Activated CD4-positive, alpha-beta T cell treated with anti-CD3 and anti-CD28 coated beads for 36 hours (primary cell): ENCODE measurements at regions not wholly inside any gene's neighbourhood (a gene's known extent, or its start where the extent isn't known, plus 50 kb on each side); places are given as distances from the start of the nearest gene placed in this dataset.
A peak's percentile ranks its signal among the peaks of the same experiment; 100 is the strongest.

Experiments
- ATAC-seq: fragments of 200-7000 bp; cut with Tn5 transposase; one replicate; pipeline ENCODE4 v1.10.0; 2021; ENCODE audit warnings: mild to moderate bottlenecking, moderate library complexity
- CTCF ChIA-PET: fragments of 350-600 bp; sonication (Branson Sonifier 250); formaldehyde crosslinking; loops from one replicate; lab custom pipeline; 2021; ENCODE audit warnings: antibody characterized with exemption; lab: Charles Lee
- POLR2A ChIA-PET: fragments of 350-600 bp; sonication (Branson Sonifier 250); formaldehyde crosslinking; loops from one replicate; lab custom pipeline; 2021; ENCODE audit warnings: antibody characterized with exemption, inconsistent platforms; lab: Charles Lee
- DNase-seq: peaks from one replicate; pipeline ENCODE4 v3.0.0-alpha.2; 2020
- H3K27ac Mint-ChIP-seq: one replicate; pipeline ENCODE4 v1.8.0; 2021; ENCODE audit warnings: mixed read lengths
- H3K27me3 Mint-ChIP-seq: one replicate; pipeline ENCODE4 v1.8.0; 2021; ENCODE audit warnings: mixed read lengths
- H3K36me3 Mint-ChIP-seq: one replicate; pipeline ENCODE4 v1.8.0; 2021; ENCODE audit warnings: low read depth, mixed read lengths
- H3K4me1 Mint-ChIP-seq: one replicate; pipeline ENCODE4 v1.8.0; 2021; ENCODE audit warnings: mixed read lengths
- H3K4me3 Mint-ChIP-seq: one replicate; pipeline ENCODE4 v1.8.0; 2021; ENCODE audit warnings: mild to moderate bottlenecking, moderate library complexity, mixed read lengths
- H3K9me3 Mint-ChIP-seq: one replicate; pipeline ENCODE4 v1.8.0; 2021; ENCODE audit warnings: low read depth, mixed read lengths
- intact Hi-C, 2 experiments: fragments of 100-400 bp; cut with DNase I in 1 of 2; cut with micrococcal nuclease in 1 of 2; formaldehyde crosslinking; loops; one replicate each; pipeline versions ENCODE4 v1.14.2 to v1.15.1; 2022 to 2024; cut with DNase I, micrococcal nuclease

DNA sequence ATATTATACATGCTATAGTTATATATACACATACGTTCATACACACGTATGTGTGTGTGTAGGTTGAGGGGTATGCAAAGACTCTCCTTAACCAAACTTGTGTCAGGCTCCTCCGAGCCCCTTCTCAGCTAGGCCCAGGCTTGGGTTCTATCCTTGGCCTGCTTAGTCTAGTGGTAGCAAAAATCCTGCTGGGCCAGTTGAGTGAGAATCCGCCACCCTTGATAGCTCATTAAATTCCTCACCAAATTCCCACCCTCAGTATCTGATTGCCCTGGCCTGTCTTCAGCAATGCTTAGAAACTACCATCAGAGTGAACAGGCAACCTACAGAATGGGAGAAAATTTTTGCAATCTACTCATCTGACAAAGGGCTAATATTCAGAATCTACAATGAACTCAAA lies 126.5 kb downstream of the TSN start:
- H3K27ac Mint-ChIP-seq, result no peak overlapping the region
- H3K4me3 Mint-ChIP-seq, result no peak overlapping the region
- ChIA-PET POLR2A (no interaction called here), CTCF (no interaction called here)
- H3K9me3 Mint-ChIP-seq, result no peaks in the 10 kb centered on the region
- H3K36me3 Mint-ChIP-seq, result no peaks in the 10 kb centered on the region
- no peak for DNase-seq
- ATAC-seq, result no peak
- no peaks in the 10 kb centered on the region for H3K4me1 Mint-ChIP-seq
- intact Hi-C loops, result no loop called here
- peaks cover 15% of the 10 kb centered on the region for H3K27me3 Mint-ChIP-seq

- ChIA-PET CTCF (no interaction called here), POLR2A (no interaction called here)
- no peak for DNase-seq
- H3K9me3 Mint-ChIP-seq, result no peaks in the 10 kb centered on the region
- H3K4me3 Mint-ChIP-seq, result no peak overlapping the region
- no peaks in the 10 kb centered on the region for H3K36me3 Mint-ChIP-seq
- H3K27me3 Mint-ChIP-seq, result peaks cover 9% of the 10 kb centered on the region
- H3K27ac Mint-ChIP-seq, result no peak overlapping the region
- H3K4me1 Mint-ChIP-seq, result no peaks in the 10 kb centered on the region
- intact Hi-C loops, result no loop called here
- ATAC-seq, result no peak
Observed at GRCh38 chr2:121884078-121884477, 128.6 kb downstream of the TSN start.

- ChIA-PET CTCF (no interaction called here), POLR2A (no interaction called here)
- ATAC-seq (no peak), DNase-seq (no peak)
- Mint-ChIP-seq H3K36me3 (no peaks in the 10 kb centered on the region), H3K27me3 (peaks cover 9% of the 10 kb centered on the region), H3K4me3 (no peak overlapping the region), H3K4me1 (no peaks in the 10 kb centered on the region), H3K9me3 (no peaks in the 10 kb centered on the region), H3K27ac (no peak overlapping the region)
- intact Hi-C loops, result no loop called here
Observed at GRCh38 chr2:121884511-121884921, 129.1 kb downstream of the TSN start.

DNA sequence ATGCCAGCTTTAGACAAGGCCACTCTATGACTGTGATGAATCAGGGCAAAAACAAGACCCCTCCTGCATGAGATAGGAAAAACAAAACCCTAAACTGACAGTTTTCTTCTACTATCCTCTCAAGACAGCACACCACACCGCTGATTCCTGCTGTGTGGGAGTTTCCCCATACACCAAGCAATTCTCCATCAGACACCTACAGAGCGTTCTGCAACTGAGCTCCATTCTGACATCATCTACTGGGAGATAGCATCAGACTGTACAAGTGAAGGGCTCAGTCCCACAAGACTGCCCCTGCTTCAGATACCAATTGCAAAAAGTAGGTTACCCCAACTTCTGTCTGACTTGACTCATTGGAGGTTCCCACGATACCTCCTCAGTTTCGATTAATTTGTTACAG lies 130.6 kb downstream of the TSN start:
- Mint-ChIP-seq H3K9me3 (no peaks in the 10 kb centered on the region), H3K27me3 (peaks cover 6% of the 10 kb centered on the region), H3K36me3 (no peaks in the 10 kb centered on the region), H3K4me3 (no peak overlapping the region), H3K4me1 (no peaks in the 10 kb centered on the region), H3K27ac (no peak overlapping the region)
- no peak for ATAC-seq
- no peak for DNase-seq
- intact Hi-C loops, result no loop called here
- ChIA-PET CTCF (interaction anchor here (1.4 kb wide), 1 partner anchor 9 kb away, joined by 6 read pairs; no protein-coding TSS in a partner anchor), POLR2A (no interaction called here)

DNA sequence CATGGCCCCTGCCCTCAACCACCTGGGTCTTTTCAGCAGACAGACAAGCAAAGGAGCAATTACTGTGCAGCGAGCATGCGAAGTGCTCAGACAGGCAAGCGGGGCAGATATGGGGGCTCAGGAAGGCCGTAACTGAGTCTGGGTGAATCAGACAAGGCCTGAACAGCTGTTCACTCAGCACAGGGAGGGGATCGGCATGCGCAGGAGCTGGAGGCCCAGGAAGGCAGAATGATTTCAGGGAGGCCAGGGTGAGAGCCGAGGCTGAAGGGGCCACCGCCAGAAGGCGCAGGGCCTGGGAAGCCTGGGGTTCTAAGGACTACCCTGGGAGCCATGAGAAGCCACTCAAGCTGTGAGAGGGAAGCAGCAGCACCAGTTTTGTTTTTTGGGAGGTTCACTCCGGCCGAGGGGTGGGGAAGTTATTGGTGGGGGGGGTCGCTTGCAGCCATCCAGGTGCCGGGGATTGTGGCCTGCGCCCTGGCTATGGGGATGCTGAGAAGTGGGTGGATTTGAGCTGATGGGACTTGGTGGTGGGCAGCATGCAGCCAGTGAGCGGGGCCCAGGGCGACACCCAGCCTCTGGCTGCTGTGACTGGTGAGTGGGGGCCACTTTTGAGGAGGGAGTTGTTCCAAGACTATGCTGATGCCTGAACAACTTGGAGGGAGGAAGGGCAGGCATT lies 132.2 kb downstream of the TSN start:
- Mint-ChIP-seq H3K4me1 (no peaks in the 10 kb centered on the region), H3K4me3 (no peak overlapping the region), H3K9me3 (no peaks in the 10 kb centered on the region), H3K36me3 (no peaks in the 10 kb centered on the region), H3K27ac (no peak overlapping the region), H3K27me3 (peaks cover 2% of the 10 kb centered on the region)
- POLR2A ChIA-PET, result no interaction called here
- ATAC-seq, result no peak
- no peak for DNase-seq
- intact Hi-C loops, result no loop called here
- CTCF ChIA-PET, result no interaction called here

- no peak overlapping the region for H3K4me3 Mint-ChIP-seq
- no peaks in the 10 kb centered on the region for H3K36me3 Mint-ChIP-seq
- ATAC-seq, result peak; percentile 60
- CTCF ChIA-PET, result no interaction called here
- POLR2A ChIA-PET, result no interaction called here
- peaks cover 2% of the 10 kb centered on the region for H3K27me3 Mint-ChIP-seq
- H3K4me1 Mint-ChIP-seq, result no peaks in the 10 kb centered on the region
- intact Hi-C loops, result no loop called here
- no peaks in the 10 kb centered on the region for H3K9me3 Mint-ChIP-seq
- H3K27ac Mint-ChIP-seq, result no peak overlapping the region
- DNase-seq, result peak; percentile 55
Observed at GRCh38 chr2:121888189-121888557, 132.7 kb downstream of the TSN start.

DNA sequence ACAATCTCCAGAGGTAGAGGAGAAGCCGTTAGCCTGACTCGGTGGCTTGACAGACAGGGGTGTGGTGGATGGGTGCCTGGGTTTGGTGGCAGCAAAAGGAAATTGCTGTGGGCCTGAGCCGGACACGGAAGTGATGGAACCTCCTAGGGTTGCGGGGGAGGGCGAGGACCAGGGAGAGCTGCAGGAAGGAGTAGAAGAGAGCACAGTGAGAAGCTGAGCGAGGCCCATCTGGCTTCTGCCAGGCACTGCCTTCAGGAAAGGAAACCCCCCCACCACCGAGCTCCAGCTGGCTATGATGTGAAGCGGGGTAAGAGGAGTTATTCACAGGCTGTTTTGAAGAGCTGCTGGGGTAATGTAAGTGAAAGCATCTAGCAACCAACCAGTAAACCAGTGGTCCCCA lies 134.6 kb downstream of the TSN start:
- no peak for ATAC-seq
- ChIA-PET POLR2A (no interaction called here), CTCF (interaction anchor here (1.1 kb wide), 1 partner anchor 8 kb away, joined by 3 read pairs; no protein-coding TSS in a partner anchor)
- no peak for DNase-seq
- H3K4me1 Mint-ChIP-seq, result no peaks in the 10 kb centered on the region
- no peaks in the 10 kb centered on the region for H3K27me3 Mint-ChIP-seq
- intact Hi-C loops, result no loop called here
- H3K36me3 Mint-ChIP-seq, result no peaks in the 10 kb centered on the region
- no peak overlapping the region for H3K27ac Mint-ChIP-seq
- H3K9me3 Mint-ChIP-seq, result no peaks in the 10 kb centered on the region
- no peak overlapping the region for H3K4me3 Mint-ChIP-seq

DNA sequence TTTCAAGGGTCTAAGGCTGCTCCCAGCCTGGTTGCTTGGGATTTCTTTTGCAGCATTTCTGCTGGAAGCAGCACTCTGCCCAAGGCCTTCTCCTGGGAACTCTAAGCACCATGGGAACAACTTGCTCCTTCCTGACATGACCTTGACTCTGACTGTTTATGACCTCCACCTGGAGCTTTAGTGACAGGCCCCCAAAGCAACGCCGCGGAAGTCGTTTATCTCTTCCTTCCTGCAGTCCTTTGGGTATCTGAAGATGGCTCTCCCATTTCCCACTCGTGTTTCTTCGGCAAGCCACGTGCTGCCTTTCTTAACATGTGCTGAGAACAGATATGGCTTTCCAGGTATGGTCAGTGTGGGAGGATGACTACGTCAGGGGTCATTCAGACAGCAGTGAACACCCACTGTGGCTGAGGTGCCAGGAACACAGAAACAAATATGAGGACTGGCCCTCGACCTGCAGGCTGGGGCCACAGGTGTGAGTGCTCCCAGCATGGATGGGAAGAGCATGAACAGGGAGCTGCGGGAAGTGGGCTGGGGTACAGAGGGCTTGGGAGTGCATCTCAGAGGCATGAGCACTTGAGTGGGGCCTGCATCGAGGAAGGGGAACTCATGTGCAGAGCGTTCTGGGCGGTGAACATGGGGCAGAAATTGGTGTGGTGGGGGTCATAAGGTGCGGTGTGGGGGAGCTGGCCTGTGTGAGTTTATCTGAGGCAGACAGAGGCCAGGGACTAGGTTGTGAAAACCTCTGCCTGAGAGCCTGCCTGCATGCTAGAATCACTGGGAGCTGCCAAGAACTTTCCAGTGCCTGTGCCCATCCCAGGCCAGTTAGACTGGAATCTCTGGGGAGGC lies 140.5 kb downstream of the TSN start:
- Mint-ChIP-seq H3K27ac (no peak overlapping the region), H3K27me3 (no peaks in the 10 kb centered on the region), H3K4me3 (no peak overlapping the region), H3K9me3 (no peaks in the 10 kb centered on the region), H3K36me3 (no peaks in the 10 kb centered on the region), H3K4me1 (no peaks in the 10 kb centered on the region)
- POLR2A ChIA-PET, result no interaction called here
- no peak for DNase-seq
- no peak for ATAC-seq
- intact Hi-C loops, result no loop called here
- CTCF ChIA-PET, result interaction anchor here (0.6 to 0.8 kb wide), 2 partner anchors 33 to 85 kb away, joined by 3 read pairs; no protein-coding TSS in a partner anchor

DNA sequence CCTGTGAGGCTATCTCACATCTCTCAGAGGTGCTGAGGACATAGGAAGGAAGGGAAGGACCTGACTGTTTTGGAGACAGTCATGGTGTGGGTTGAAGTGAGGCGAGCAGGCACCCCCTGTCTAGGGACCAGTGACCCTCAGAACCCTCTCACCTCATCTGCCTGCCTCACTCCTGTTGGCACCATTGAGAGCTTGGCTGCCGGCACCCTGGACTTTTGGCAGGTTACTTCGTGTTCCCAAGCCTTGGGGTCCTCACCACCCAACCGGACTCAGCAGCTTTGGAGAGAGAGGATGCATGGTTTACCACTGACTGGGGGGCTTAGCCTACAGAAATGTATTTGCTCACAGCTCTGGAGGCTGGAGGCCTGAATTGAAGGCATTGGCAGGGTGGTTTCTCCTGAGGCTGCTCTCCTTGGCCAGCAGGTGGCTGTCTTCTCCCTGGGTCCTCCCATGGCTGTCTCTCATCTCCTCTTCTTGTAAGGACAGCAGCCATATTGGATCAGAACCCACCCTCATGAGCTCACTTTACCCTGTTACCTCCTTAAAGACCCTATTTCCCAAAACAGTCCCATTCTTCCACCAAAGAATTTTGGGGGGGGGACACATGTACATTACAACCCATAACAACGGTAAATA lies 142.0 kb downstream of the TSN start:
- peak; percentile 79 for ATAC-seq
- Mint-ChIP-seq H3K36me3 (no peaks in the 10 kb centered on the region), H3K9me3 (no peaks in the 10 kb centered on the region), H3K4me1 (no peaks in the 10 kb centered on the region), H3K27ac (no peak overlapping the region), H3K27me3 (no peaks in the 10 kb centered on the region), H3K4me3 (no peak overlapping the region)
- DNase-seq, result peak; percentile 56
- ChIA-PET POLR2A (interaction anchor here (0.5 kb wide), 1 partner anchor 9 kb away, joined by 3 read pairs; no protein-coding TSS in a partner anchor), CTCF (interaction anchor here (0.5 to 1.0 kb wide), 6 partner anchors 8 to 466 kb away, joined by 3 to 4 read pairs (median 3); no protein-coding TSS in a partner anchor)
- intact Hi-C loops, result no loop called here

DNA sequence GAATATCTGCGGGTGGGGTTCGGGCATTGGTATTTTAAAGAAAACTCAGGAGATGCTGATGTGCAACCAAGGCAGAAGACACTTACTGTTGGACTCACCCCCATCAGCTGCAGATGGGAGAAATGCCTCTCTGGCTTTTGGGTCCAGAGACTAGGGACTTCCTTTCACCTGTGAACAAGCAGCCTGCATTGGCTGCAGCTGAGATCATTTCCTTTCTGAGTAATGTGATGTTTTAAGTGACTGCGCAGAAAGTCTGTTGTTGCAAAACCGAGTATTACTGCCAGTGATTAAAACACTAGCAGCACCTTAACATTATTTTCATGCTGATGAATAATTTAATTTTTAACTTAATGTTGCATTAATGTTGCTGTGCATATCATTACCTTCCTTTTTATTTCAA lies 143.0 kb downstream of the TSN start:
- no peaks in the 10 kb centered on the region for H3K27me3 Mint-ChIP-seq
- H3K27ac Mint-ChIP-seq, result no peak overlapping the region
- ChIA-PET POLR2A (no interaction called here), CTCF (interaction anchor here (0.6 kb wide), 1 partner anchor 260 kb away, joined by 3 read pairs; no protein-coding TSS in a partner anchor)
- no peaks in the 10 kb centered on the region for H3K4me1 Mint-ChIP-seq
- H3K36me3 Mint-ChIP-seq, result no peaks in the 10 kb centered on the region
- H3K4me3 Mint-ChIP-seq, result no peak overlapping the region
- ATAC-seq (no peak), DNase-seq (no peak)
- no peaks in the 10 kb centered on the region for H3K9me3 Mint-ChIP-seq
- intact Hi-C loops, result no loop called here

DNA sequence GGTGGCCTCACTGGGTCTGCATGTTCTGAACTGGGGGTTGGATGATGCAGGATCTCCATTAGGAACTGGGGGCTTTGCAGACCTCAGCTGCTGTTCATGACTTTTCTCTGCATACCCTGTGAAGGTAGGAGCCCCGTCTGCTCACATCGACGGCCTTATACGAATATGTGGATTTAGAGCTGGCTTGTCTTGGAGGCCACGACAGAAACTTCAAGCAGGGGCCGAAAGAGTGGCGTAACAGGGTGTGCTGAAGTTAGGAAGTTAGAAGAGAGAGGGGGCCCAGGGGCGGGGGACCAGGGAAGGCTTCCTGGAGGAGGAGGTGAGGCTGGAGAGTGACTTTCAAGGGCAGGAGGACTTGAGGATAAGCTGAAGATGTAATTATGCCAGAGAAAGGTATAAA lies 144.9 kb downstream of the TSN start:
- ATAC-seq, result no peak
- H3K36me3 Mint-ChIP-seq, result no peaks in the 10 kb centered on the region
- ChIA-PET POLR2A (no interaction called here), CTCF (no interaction called here)
- no peaks in the 10 kb centered on the region for H3K27me3 Mint-ChIP-seq
- intact Hi-C loops, result no loop called here
- H3K27ac Mint-ChIP-seq, result no peak overlapping the region
- no peaks in the 10 kb centered on the region for H3K4me1 Mint-ChIP-seq
- H3K4me3 Mint-ChIP-seq, result no peak overlapping the region
- no peaks in the 10 kb centered on the region for H3K9me3 Mint-ChIP-seq
- DNase-seq, result no peak
